ENCODE measurements at regions not wholly inside any gene's neighbourhood (a gene's known extent, or its start where the extent isn't known, plus 50 kb on each side); places are given as distances from the start of the nearest gene placed in this dataset.

DNA sequence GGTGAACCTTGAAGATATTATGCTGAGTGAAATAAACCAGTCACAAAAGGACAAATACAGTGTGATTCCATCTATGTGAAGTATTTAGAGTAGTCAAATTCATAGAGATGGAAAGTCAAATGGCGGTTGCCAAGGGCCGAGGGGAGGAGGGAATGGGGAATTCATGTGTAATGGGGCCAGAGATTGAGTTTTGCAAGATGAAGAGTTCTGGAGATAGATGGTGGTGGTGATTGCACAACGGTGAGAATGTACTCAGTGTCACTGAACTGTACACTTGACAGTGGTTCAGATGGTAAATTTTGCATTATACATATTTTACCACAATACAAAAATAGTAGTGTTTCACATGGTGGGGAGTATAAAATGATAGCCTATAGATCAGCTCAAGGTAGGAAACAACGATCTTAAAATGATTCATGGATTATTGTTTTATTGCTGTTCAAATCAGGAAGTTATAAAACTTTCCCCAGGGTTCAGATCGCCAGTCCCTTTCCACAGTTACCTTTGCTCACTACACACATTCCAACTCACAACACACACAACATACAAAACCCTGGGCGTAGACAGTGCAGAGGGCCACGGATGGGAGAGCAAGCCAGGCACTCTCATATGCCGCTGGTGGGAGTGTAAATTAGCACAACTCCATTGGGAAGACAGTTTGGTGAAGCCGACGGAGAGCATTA, 219.9 kb downstream of the ZIC5 start:
- no peak overlapping the region for H3K27ac ChIP-seq
- H3K79me2 ChIP-seq (ENCODE audit: low read depth) = no peaks in the 10 kb centered on the region
- no peaks in the 10 kb centered on the region for H3K27me3 ChIP-seq (ENCODE audit: insufficient read depth, low read depth)
- H3K4me2 ChIP-seq = no peak overlapping the region
- TF ChIP-seq, protein P1, sequence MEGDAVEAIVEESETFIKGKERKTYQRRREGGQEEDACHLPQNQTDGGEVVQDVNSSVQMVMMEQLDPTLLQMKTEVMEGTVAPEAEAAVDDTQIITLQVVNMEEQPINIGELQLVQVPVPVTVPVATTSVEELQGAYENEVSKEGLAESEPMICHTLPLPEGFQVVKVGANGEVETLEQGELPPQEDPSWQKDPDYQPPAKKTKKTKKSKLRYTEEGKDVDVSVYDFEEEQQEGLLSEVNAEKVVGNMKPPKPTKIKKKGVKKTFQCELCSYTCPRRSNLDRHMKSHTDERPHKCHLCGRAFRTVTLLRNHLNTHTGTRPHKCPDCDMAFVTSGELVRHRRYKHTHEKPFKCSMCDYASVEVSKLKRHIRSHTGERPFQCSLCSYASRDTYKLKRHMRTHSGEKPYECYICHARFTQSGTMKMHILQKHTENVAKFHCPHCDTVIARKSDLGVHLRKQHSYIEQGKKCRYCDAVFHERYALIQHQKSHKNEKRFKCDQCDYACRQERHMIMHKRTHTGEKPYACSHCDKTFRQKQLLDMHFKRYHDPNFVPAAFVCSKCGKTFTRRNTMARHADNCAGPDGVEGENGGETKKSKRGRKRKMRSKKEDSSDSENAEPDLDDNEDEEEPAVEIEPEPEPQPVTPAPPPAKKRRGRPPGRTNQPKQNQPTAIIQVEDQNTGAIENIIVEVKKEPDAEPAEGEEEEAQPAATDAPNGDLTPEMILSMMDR (conservative IDR thresholded peaks at IDR 0.05) = no peak
- TF ChIP-seq EZH2 (IDR thresholded peaks at IDR 0.05; ENCODE audit: low read depth) = no peak
- H3K36me3 ChIP-seq (ENCODE audit: low read depth) = no peaks in the 10 kb centered on the region
- no peak overlapping the region for H3K4me3 ChIP-seq
- no peaks in the 10 kb centered on the region for H3F3A ChIP-seq (ENCODE audit: insufficient read depth, low read depth)
- DNase-seq = no peak
- no peaks in the 10 kb centered on the region for H3K9me3 ChIP-seq (ENCODE audit: insufficient read depth, low read depth)
- ChIA-PET CTCF (no interaction called here), POLR2A (ENCODE audit: unreplicated experiment) (no interaction called here)
- H3K4me1 ChIP-seq (replicated peaks; ENCODE audit: insufficient read depth) = no peaks in the 10 kb centered on the region
- no peak overlapping the region for H2AFZ ChIP-seq
- intact Hi-C loops (cut with micrococcal nuclease; ENCODE audit: unreplicated experiment) = no loop called here
- BruUV-seq (replicated peaks) = no TSS peak
- H3K9me2 ChIP-seq (ENCODE audit: insufficient read depth) = no peaks in the 10 kb centered on the region
- no peaks in the 10 kb centered on the region for H4K20me1 ChIP-seq (ENCODE audit: insufficient read depth)

DNA sequence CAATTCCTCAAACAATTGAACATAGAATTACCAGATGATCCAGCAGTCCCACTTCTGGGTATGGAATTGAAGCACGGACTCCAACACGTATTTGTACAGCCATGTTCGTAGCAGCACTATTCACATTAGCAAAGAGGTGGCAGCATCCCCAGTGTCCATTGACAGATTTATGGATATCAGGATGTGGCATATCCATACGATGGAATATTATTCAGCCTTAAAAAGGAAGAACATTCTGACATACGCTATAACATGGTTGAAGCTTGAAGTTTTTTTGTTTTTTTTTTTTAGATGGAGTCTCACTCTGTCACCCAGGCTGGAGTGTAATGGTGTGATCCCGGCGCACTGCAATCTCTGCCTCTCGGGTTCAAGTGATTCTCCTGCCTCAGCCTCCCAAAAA, 220.6 kb downstream of the ZIC5 start:
- no peaks in the 10 kb centered on the region for H4K20me1 ChIP-seq (ENCODE audit: insufficient read depth)
- H3K4me3 ChIP-seq = no peak overlapping the region
- no peaks in the 10 kb centered on the region for H3K9me2 ChIP-seq (ENCODE audit: insufficient read depth)
- H2AFZ ChIP-seq = no peak overlapping the region
- no peaks in the 10 kb centered on the region for H3K4me1 ChIP-seq (replicated peaks; ENCODE audit: insufficient read depth)
- no peaks in the 10 kb centered on the region for H3K27me3 ChIP-seq (ENCODE audit: insufficient read depth, low read depth)
- intact Hi-C loops (cut with micrococcal nuclease; ENCODE audit: unreplicated experiment) = no loop called here
- DNase-seq = no peak
- H3F3A ChIP-seq (ENCODE audit: insufficient read depth, low read depth) = no peaks in the 10 kb centered on the region
- no peak overlapping the region for H3K4me2 ChIP-seq
- CTCF ChIA-PET = no interaction called here
- no peak overlapping the region for H3K27ac ChIP-seq
- POLR2A ChIA-PET (ENCODE audit: unreplicated experiment) = no interaction called here
- BruUV-seq (replicated peaks) = no TSS peak
- H3K9me3 ChIP-seq (ENCODE audit: insufficient read depth, low read depth) = no peaks in the 10 kb centered on the region
- H3K79me2 ChIP-seq (ENCODE audit: low read depth) = no peaks in the 10 kb centered on the region
- H3K36me3 ChIP-seq (ENCODE audit: low read depth) = no peaks in the 10 kb centered on the region
- TF ChIP-seq, protein P1 (conservative IDR thresholded peaks at IDR 0.05) = no peak
- no peak for TF ChIP-seq EZH2 (IDR thresholded peaks at IDR 0.05; ENCODE audit: low read depth)

DNA sequence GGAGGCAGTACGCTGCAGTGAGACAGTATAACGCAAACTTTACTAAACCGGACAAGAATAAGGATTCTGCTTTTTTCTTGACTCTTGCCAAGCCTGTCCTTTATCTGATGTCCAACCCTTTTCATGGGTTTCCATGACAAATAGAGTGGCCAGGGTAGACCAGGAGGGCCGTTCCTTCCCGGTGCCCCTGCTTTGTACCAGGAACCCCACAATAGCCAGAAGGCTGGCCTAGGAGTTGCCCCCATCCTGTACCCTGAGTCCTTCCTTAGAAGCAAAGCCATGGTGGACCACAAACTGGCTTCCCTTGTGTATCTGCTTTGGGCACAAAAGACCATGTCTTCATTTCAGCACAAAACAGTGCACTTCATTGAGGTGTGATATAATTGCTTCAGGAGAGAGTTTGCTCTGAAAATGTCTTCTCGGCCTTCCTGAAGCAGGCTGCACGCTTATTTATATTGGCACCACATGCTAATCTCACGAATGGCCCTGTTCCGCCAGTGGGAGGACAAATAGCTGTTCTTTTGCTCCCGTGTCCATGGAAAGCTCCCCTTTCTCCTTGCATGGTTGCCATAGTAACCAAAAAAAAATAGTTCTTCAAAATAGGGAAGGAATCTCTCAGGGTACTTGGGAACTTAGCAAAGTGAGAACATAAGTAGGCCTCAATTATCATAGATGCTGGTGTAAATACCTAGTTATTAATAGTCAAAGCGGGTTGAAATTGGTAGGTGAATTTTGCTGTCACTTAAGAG, 222.1 kb downstream of the ZIC5 start:
- BruUV-seq (replicated peaks) = no TSS peak
- no peaks in the 10 kb centered on the region for H3K79me2 ChIP-seq (ENCODE audit: low read depth)
- DNase-seq = no peak
- H3K36me3 ChIP-seq (ENCODE audit: low read depth) = no peaks in the 10 kb centered on the region
- no peaks in the 10 kb centered on the region for H3F3A ChIP-seq (ENCODE audit: insufficient read depth, low read depth)
- no peak overlapping the region for H3K4me2 ChIP-seq
- no peak overlapping the region for H3K4me3 ChIP-seq
- H3K27ac ChIP-seq = no peak overlapping the region
- no peaks in the 10 kb centered on the region for H3K9me2 ChIP-seq (ENCODE audit: insufficient read depth)
- no peaks in the 10 kb centered on the region for H3K27me3 ChIP-seq (ENCODE audit: insufficient read depth, low read depth)
- ChIA-PET CTCF (no interaction called here), POLR2A (ENCODE audit: unreplicated experiment) (no interaction called here)
- intact Hi-C loops (cut with micrococcal nuclease; ENCODE audit: unreplicated experiment) = no loop called here
- H4K20me1 ChIP-seq (ENCODE audit: insufficient read depth) = no peaks in the 10 kb centered on the region
- no peak overlapping the region for H2AFZ ChIP-seq
- H3K4me1 ChIP-seq (replicated peaks; ENCODE audit: insufficient read depth) = no peaks in the 10 kb centered on the region
- no peaks in the 10 kb centered on the region for H3K9me3 ChIP-seq (ENCODE audit: insufficient read depth, low read depth)
- TF ChIP-seq, protein P1 (conservative IDR thresholded peaks at IDR 0.05) = no peak
- TF ChIP-seq EZH2 (IDR thresholded peaks at IDR 0.05; ENCODE audit: low read depth) = no peak
